A549 (cell line): ENCODE measurements at regions not wholly inside any gene's neighbourhood (a gene's known extent, or its start where the extent isn't known, plus 50 kb on each side); places are given as distances from the start of the nearest gene placed in this dataset.

Source experiments
- ATAC-seq, 2 experiments: fragments of 200-7000 bp in 1 of 2; fragments of >200 bp in 1 of 2; cut with Nextera tagmentation in 1 of 2; cut with Tn5 transposase in 1 of 2; 3 replicates each; pipeline versions ENCODE4 v1.8.0 to v1.9.1; 2018 to 2020; ENCODE audit warnings: mild to moderate bottlenecking in 1 of 2, moderate library complexity in 1 of 2
- CTCF ChIA-PET: fragments of 300-600 bp; sonication (Branson Sonifier 250); formaldehyde crosslinking; extraction: SDS; loops from one replicate; lab custom pipeline; 2021; ENCODE audit warnings: antibody characterized with exemption, inconsistent platforms; lab: Yijun Ruan, JAX
- POLR2A ChIA-PET: fragments of 350-600 bp; formaldehyde crosslinking; extraction: SDS; loops from one replicate; lab custom pipeline; 2021; ENCODE audit warnings: antibody characterized with exemption, inconsistent platforms; lab: Yijun Ruan, JAX
- DNase-seq, 2 experiments: peaks; one replicate each; pipeline versions ENCODE4 v3.0.0 to v3.0.0-alpha.2; 2011 to 2016; ENCODE audit warnings: low read depth in 1 of 2, low spot score in 1 of 2
- FAIRE-seq: peaks from 2 replicates; lab custom pipeline; 2011; peaks lifted over from hg19 to GRCh38; lab: Jason Lieb, UNC
- H3K27ac ChIP-seq, 2 experiments: fragments of >200 bp; sonication (Bioruptor Twin); formaldehyde crosslinking; 3 replicates each; pipeline ENCODE4 v1.5.1; 2016 to 2017
- H3K4me1 ChIP-seq: fragments of >200 bp; sonication (Bioruptor Twin); formaldehyde crosslinking; 3 replicates; pipeline ENCODE4 v1.6.1; 2016
- H3K4me2 ChIP-seq: fragments of >200 bp; sonication (Bioruptor Twin); formaldehyde crosslinking; 3 replicates; pipeline ENCODE4 v1.6.1; 2016
- H3K4me3 ChIP-seq: fragments of >200 bp; sonication (Bioruptor Twin); formaldehyde crosslinking; 3 replicates; pipeline ENCODE4 v1.5.1; 2016
- H3K9me3 ChIP-seq: fragments of >200 bp; sonication (Bioruptor Twin); formaldehyde crosslinking; 3 replicates; pipeline ENCODE4 v1.6.1; 2016
- CBX2 ChIP-seq: fragments of 200-600 bp; sonication (generic); IDR thresholded peaks from 2 replicates; pipeline ENCODE4 v1.6.1; 2016; ENCODE audit warnings: low read depth, mild to moderate bottlenecking, borderline replicate concordance
- CBX8 ChIP-seq: fragments of 200-600 bp; sonication (generic); IDR thresholded peaks from 2 replicates; pipeline ENCODE4 v1.6.1; 2016
- EHF ChIP-seq: fragments of 250-450 bp; sonication (Bioruptor Pico); IDR thresholded peaks from 2 replicates; pipeline ENCODE4 v1.5.0; 2020; ENCODE audit warnings: mild to moderate bottlenecking
- EHMT2 ChIP-seq: fragments of 200-600 bp; sonication (generic); IDR thresholded peaks from 2 replicates; pipeline ENCODE4 v1.6.1; 2016; ENCODE audit warnings: antibody characterized with exemption, low read depth, mild to moderate bottlenecking, moderate library complexity
- ELK1 ChIP-seq: fragments of 150-350 bp; IDR thresholded peaks from 2 replicates; pipeline ENCODE4 v1.6.1; 2014; ENCODE audit warnings: low read depth, mild to moderate bottlenecking, low read length
- EP300 ChIP-seq, 2 experiments: fragments of >200 bp; sonication (Bioruptor Twin); formaldehyde crosslinking; IDR thresholded peaks; 2 replicates in 1 of 2; 3 replicates in 1 of 2; pipeline ENCODE4 v1.6.1; 2016 to 2017
- FOSL2 ChIP-seq, 2 experiments: fragments of 450-650 bp in 1 of 2; fragments of >200 bp in 1 of 2; sonication (Bioruptor Twin) in 1 of 2; formaldehyde crosslinking; IDR thresholded peaks; 2 replicates each; pipeline versions ENCODE4 v1.5.0 to v1.6.1; 2016 to 2020; ENCODE audit warnings: mild to moderate bottlenecking in 1 of 2, moderate library complexity in 1 of 2
- HDAC2 ChIP-seq: fragments of 200-600 bp; sonication (generic); IDR thresholded peaks from 2 replicates; pipeline ENCODE4 v1.6.1; 2016
- HOXA7 ChIP-seq: fragments of 250-450 bp; sonication (Bioruptor Pico); IDR thresholded peaks from 2 replicates; pipeline ENCODE4 v1.5.0; 2020; ENCODE audit warnings: mild to moderate bottlenecking, moderate library complexity
- JUN ChIP-seq, 2 experiments: fragments of >200 bp; sonication (Bioruptor Twin); formaldehyde crosslinking; IDR thresholded peaks; 2 replicates in 1 of 2; 3 replicates in 1 of 2; pipeline ENCODE4 v1.6.1; 2016 to 2017
- MAFK ChIP-seq: fragments of 450-650 bp; IDR thresholded peaks from 2 replicates; pipeline ENCODE4 v1.6.1; 2014; ENCODE audit not compliant: partially characterized antibody
- MYC ChIP-seq: IDR thresholded peaks from 2 replicates; pipeline ENCODE4 v1.6.1; 2012; ENCODE audit warnings: mild to moderate bottlenecking, inconsistent platforms, low read length, improper control_type of control experiment, borderline replicate concordance
- NFE2L2 ChIP-seq: fragments of 150-350 bp; conservative IDR thresholded peaks from 2 replicates; pipeline ENCODE4 v1.6.1; 2014; ENCODE audit warnings: low read length
- RCOR1 ChIP-seq: fragments of 150-350 bp; IDR thresholded peaks from 2 replicates; pipeline ENCODE4 v1.6.1; 2014; ENCODE audit warnings: antibody characterized with exemption, low read length, low read depth
- SMC3 ChIP-seq: fragments of >200 bp; sonication (Bioruptor Twin); formaldehyde crosslinking; IDR thresholded peaks from 3 replicates; pipeline ENCODE4 v1.6.1; 2018; ENCODE audit warnings: inconsistent platforms
- SREBF2 ChIP-seq: fragments of 450-650 bp; IDR thresholded peaks from 2 replicates; pipeline ENCODE4 v1.6.1; 2014; ENCODE audit warnings: mild to moderate bottlenecking, moderate library complexity
- TFCP2L1 ChIP-seq: fragments of 250-450 bp; sonication (Bioruptor Pico); IDR thresholded peaks from 2 replicates; pipeline ENCODE4 v1.5.0; 2021; ENCODE audit warnings: mild to moderate bottlenecking
- ZC3H11A ChIP-seq: fragments of 450-650 bp; IDR thresholded peaks from 2 replicates; pipeline ENCODE4 v1.6.1; 2014; ENCODE audit warnings: antibody characterized with exemption, mild to moderate bottlenecking
- ZSCAN20 ChIP-seq: fragments of 250-450 bp; sonication (Bioruptor Pico); IDR thresholded peaks from 2 replicates; pipeline ENCODE4 v1.8.0; 2022; ENCODE audit warnings: mild to moderate bottlenecking, moderate library complexity
- WGBS: methylation state at CpG from one replicate; pipeline ENCODE4 v1.1.6; 2017; ENCODE audit errors: missing lambda C conversion rate; 5-methylcytosine and 5-hydroxymethylcytosine counted together
- TF ChIP-seq, protein P1 (sequence below): IDR thresholded peaks from 2 replicates; pipeline ENCODE4 v1.6.1; 2012; ENCODE audit warnings: low read depth, borderline replicate concordance
- TF ChIP-seq, protein P2 (sequence below): fragments of 450-650 bp; IDR thresholded peaks from 2 replicates; pipeline ENCODE4 v1.6.1; 2014; ENCODE audit warnings: antibody characterized with exemption

- TF ChIP-seq ELK1 (no peak), SMC3 (no peak), SREBF2 (no peak)
- TF ChIP-seq, all 56 proteins: peak for 0
Observed at GRCh38 chr3:95036526-95037021, 973.7 kb downstream of the NSUN3 start (continued).

DNA sequence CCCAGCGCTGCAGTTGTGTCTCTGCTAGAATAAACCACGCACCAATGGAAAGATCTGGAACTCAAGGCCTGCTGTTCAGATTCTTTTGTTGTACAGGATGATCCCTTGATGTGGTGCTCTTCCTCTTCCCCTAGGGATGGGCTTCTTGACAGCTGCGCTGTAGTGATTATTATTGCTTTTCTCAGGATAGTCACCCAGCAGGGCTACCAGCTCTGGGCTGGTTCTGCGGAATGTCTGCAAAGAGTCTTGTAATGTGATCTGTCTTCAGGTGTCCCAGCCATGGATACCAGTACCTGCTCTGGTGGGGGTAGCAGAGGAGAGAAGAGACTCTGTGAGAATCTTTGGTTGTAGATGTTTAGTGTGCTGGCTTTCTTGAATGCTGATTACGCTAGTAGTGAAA is 974.2 kb downstream of the NSUN3 start:
- ATAC-seq (no peak), FAIRE-seq (no peak), DNase-seq (no peak)
- Histone ChIP-seq H3K9me3 (no peaks in the 10 kb centered on the region), H3K4me3 (no peak overlapping the region), H3K27ac (no peak overlapping the region), H3K4me1 (no peaks in the 10 kb centered on the region), H3K4me2 (no peak overlapping the region)
- no peak for TF ChIP-seq ZSCAN20
- TF ChIP-seq NFE2L2, result no peak
- no peak for TF ChIP-seq SREBF2
- no peak for TF ChIP-seq MAFK
- TF ChIP-seq JUN (IDR thresholded peaks at IDR 0.05), result no peak
- TF ChIP-seq EP300 (IDR thresholded peaks at IDR 0.05), result no peak
- no peak for TF ChIP-seq FOSL2 (IDR thresholded peaks at IDR 0.05)
- no peak for TF ChIP-seq FOSL2 (CRISPR knock-in tag; IDR thresholded peaks at IDR 0.05)
- TF ChIP-seq, protein P1, sequence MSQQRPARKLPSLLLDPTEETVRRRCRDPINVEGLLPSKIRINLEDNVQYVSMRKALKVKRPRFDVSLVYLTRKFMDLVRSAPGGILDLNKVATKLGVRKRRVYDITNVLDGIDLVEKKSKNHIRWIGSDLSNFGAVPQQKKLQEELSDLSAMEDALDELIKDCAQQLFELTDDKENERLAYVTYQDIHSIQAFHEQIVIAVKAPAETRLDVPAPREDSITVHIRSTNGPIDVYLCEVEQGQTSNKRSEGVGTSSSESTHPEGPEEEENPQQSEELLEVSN, result no peak
- no peak for TF ChIP-seq CBX8
- TF ChIP-seq EHMT2, result no peak
- TF ChIP-seq, protein P2, sequence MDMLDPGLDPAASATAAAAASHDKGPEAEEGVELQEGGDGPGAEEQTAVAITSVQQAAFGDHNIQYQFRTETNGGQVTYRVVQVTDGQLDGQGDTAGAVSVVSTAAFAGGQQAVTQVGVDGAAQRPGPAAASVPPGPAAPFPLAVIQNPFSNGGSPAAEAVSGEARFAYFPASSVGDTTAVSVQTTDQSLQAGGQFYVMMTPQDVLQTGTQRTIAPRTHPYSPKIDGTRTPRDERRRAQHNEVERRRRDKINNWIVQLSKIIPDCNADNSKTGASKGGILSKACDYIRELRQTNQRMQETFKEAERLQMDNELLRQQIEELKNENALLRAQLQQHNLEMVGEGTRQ, result no peak
- TF ChIP-seq TFCP2L1 (CRISPR knock-in tag), result no peak
- TF ChIP-seq HOXA7 (CRISPR knock-in tag), result no peak
- no peak for TF ChIP-seq EHF (CRISPR knock-in tag)
- no peak for TF ChIP-seq MYC
- ChIA-PET POLR2A (no interaction called here), CTCF (no interaction called here)
- 73% methylated on average over 5 of the region's 5 CpGs for WGBS

- TF ChIP-seq EHMT2 (no peak), HDAC2 (no peak), CBX2 (no peak), RCOR1 (no peak), SREBF2 (no peak), JUN (IDR thresholded peaks at IDR 0.05) (no peak), ZC3H11A (no peak)
- TF ChIP-seq, protein P2, result no peak
- Histone ChIP-seq H3K4me1 (no peaks in the 10 kb centered on the region), H3K9me3 (no peaks in the 10 kb centered on the region), H3K4me3 (no peak overlapping the region), H3K4me2 (no peak overlapping the region), H3K27ac (no peak overlapping the region)
- CTCF ChIA-PET, result no interaction called here
- DNase-seq (no peak), FAIRE-seq (no peak), ATAC-seq (no peak)
- WGBS, result 14% methylated on average over 3 of the region's 3 CpGs
- POLR2A ChIA-PET, result no interaction called here
Observed at GRCh38 chr3:95037927-95038326, 975.1 kb downstream of the NSUN3 start.
